HG02610 (cell line): ENCODE measurements at regions not wholly inside any gene's neighbourhood (a gene's known extent, or its start where the extent isn't known, plus 50 kb on each side); places are given as distances from the start of the nearest gene placed in this dataset.
"Not testable (repeated sequence)": the region's sequence is repeated elsewhere in the genome, so short reads cannot be mapped to it uniquely, and the experiment has no call there.

Experiments used
- ATAC-seq: cut with Tn5 transposase; IDR thresholded peaks from one replicate; pipeline ENCODE4 v1.9.1; 2021; ENCODE audit warnings: mild to moderate bottlenecking, moderate library complexity; ENCODE audit not compliant: unreplicated experiment

DNA sequence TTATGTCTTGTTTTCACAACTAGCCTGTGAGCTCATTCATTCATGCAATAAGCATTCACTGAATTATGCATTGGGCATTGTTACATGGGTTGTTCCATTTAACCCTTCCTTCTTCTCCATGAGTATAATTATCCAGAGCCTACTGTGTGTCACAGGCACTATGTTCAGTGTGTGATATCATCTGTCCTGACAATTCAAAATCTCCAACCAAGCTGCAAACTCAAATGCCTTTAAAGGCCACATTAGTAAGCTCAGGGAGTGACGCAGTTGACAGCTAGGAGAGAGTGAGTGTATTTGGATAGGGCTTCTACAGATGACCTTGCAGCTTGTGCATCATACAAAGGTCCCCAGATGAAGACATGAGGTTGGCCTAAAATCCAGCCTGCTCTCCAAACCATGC lies 289.5 kb downstream of the OMA1 start:
- no peak for ATAC-seq

DNA sequence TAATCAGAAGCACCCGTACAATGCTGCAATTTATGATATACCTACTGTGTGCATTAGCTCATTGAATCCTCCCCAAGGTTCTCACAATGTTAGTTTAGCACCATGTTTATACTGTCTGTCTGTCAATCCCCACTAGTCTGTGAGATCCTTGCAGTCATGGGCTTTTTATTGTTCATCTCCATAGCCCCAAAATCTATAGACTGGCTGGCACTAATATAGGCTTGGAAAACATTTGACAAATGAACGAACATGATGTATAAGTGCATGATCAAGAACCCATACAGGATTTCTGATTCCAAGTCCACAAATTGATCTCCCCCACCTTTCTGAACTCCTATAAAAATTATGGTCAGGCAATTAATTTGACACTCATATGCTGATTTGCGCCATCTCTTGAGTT lies 290.0 kb downstream of the OMA1 start:
- no peak for ATAC-seq

DNA sequence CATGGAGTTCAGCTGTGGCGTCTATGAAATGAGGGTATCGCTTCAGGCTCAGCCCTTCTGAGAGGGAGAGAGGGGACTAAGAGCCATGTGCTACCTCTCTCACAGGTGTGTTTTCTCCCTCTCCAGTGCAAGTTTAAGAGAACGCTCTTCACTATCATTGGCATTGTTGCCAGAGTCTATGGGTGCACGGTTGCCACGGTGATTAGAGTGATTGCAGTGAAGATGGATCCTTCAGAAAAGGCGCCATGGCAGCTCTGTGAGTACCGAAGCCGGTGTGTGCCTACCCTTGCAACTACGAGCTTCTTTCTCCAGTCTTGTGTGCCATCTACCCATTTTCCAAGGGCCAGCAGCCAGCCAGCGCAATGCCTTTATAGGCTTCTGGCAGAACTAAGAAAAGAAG lies 290.5 kb downstream of the OMA1 start:
- no peak for ATAC-seq

DNA sequence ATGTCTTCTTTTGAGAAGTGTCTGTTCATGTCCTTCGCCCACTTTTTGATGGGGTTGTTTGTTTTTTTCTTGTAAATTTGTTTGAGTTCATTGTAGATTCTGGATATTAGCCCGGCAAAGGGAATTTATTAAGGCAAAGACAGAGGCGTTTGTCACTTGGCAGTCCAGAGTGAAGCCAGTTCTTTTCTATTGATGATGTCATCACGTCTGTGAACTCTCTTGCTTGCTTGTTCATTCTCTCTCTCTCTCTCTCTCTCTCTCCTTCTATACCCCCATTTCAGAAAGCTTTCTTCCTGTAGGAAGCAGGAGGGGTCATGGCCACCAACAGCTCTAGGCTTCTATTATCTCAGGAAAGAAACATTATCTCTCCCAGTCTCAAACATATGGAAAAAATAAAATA lies 291.3 kb downstream of the OMA1 start:
- no peak for ATAC-seq

DNA sequence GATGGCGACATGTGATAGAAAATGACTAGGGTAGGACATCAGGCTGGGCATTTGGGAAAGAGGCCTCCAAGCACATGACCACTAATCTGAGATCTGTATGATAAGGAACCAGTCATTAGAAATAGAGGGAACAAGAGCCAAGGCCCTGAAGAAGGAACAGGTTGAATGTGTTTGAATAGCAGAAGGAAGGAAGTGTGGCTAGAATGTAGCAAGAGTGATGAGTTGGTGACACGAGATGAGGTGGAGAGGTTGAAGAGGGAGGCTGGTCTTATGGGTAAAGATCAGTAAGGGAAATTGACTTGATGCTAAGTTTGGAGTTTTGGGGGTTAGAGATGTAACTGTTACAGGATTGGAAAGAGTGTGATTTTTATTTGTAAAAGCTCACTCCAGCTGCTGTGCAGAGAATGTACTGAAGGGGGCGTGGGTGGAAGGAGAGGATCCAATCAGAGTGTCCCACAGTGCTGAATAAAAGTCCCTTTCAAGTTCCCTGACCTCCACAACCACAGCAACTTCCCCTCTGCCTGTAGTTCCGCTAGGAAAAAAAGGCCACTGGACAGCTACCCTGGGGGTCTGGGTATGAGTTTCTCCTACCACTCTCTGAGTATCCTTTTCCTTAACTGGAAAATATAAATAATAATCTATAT lies 295.0 kb downstream of the OMA1 start:
- peak; percentile 44 for ATAC-seq

DNA sequence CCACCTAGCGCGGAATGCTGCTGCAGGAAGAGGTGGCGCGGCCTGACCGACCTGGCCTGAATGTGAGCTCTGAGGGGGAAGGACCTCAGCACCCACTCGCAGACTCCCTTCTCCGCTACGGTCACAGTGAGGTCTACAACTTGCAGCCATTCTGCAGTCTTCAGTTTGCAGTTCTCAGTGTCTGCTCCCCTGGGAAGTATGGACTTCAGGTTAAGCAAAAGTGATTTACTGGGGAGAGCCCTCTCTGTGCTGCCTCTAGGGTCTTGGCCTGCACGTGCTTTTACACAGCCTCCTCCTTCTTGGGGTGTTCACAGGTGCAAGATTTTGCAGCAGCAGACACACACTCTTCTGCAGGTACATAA lies 296.0 kb downstream of the OMA1 start:
- no peak for ATAC-seq

DNA sequence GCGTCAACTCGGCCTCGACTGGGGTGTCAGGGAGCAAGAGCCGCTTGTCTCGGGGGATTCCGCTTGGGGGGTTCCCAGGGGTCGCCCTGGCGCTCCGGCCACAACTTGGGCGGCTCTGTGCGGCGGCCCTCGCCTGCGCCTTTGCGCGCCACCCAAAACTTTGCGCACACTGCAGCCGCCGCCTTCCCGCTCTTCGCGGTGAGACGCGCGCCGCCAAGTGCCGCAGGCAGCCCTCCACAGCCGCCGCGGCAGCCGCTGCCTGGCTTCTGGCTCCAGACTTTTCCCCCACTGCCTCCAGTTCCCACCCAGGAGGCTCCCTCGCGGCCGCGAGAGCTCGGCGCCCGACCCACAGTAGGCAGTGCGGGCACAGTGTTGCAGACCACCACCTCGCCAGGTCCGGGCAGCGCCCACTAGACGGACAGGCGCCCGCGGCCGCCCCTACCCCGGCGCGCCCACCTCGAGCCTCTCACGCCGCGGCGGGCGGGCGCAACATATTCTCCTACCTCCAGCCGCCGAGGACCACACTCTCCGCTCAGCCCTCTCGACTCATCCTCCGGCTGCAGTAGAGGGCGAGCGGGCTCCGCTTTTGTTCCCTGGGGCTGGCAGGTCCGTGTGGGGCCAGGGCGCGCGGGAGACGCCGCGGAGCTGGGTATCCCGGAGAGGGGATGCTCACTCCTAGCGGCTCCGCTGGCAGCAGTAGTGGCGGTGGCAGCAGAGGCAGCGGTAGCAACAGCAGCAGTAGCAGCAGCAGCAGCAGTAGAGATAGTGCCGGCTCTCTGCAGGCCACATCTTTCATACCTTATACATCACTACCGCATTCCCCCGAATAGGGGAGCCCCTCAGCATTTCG lies 296.6 kb downstream of the OMA1 start:
- ATAC-seq = no peak

DNA sequence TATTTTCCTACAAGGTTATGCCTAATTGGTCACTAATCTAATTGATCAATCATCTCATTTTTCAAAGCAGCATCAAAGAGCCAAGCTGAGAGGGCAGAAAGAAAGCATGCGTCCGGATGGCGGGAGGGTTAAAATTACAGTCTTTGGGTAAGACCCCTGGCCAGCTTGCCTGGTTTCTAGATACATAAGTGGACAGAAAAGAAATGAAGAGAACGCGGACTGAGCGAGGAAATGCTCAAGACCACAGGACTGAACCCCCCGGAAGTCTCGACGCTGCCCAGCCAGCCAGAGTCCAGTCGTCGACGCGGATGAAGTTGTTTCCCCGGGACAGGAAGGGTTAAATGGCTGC lies 297.2 kb downstream of the OMA1 start:
- ATAC-seq = no peak

DNA sequence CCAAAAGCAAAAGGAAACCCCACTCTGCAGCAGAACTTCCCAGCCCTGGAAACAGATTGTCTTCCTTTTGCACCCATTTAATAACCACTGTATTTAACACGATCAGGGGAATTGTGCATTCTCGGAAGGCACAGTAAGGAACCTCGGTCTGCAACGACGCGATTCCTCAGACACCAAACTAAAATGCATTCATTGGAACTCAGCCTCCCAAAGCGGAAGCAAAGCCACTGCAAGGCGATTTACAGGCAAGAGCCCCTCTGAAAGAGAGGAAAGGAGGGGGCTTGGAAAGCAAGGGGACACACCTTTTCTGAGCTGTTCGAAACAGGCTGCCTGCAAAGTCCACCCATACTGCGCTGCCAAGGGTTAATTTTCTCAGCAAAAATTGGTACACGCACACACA lies 297.7 kb downstream of the OMA1 start:
- ATAC-seq = no peak

DNA sequence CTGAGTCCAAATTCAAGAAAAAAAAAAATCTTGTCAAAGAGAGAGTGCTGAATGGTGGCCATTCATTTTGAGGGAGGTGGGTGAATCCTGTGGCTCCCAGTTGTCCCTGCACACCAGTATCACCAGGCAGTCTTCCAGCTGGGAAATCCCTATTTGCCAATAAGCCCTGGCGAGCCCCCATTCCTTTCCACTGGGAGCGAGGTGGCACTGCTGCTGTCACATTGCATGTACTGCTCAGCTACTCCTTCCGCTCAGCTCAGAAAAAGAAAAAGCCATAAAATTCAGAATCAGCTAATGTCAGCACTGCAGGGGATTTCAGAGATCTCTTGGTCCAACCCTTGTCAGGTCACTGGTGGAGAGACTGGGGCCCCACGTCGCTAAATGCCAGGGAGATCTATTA lies 298.5 kb downstream of the OMA1 start:
- ATAC-seq = no peak

DNA sequence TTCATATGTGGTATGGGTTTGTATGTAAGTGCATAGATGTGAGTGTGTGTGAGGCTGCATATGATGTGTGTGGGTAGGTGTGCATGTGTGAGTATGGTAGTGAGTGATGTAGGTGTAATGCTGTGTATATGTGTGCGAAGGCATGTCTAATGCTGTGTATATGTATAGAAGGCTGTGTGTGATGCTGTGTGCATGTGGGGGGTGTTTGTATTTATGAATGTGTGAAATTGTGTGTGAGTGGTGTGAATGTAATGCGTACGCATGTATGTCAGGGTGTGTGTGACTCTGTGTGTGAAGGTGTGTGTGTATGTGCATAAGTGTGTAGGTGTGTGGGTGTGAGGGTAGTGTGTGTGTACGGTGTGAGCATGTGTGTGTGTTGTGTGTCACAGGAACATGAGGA lies 300.0 kb downstream of the OMA1 start:
- no peak for ATAC-seq

DNA sequence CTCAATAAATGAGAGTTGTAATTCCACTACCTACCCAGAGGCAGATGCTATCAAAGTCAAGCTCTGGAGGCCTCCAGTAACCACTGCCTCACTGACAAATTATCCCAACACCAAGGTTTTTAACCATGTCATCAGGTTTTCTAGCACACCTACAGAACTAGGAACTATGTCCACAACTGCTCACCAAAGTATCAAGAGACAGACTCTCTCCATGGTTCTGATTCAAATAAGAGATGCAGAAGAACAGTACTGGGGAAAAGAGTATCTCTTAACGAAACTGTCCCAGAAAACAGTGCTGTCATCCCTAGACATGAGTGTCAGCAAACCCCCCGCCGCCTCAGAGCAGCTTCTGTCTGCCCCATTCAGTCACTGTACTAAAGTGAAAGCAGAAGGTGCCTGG lies 301.7 kb downstream of the OMA1 start:
- ATAC-seq = no peak

DNA sequence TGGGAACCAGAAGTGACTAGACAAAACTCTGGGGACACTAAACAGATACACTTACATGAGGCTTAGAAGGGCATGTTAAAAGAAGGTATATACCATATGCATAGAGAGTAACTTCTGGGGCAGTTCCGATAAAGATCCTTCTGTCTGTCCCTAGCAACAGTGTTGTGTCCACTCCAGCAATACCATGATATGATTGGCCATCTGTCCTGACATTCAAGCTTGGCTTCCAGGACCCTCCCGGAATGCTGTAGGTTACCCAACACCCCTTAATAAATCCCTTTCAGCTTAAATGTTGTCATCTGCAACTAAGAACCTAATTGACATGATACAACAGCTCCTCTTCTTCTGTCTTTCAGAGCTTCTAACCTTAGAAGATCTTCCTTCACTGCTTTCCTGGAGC lies 307.7 kb downstream of the OMA1 start:
- no peak for ATAC-seq

DNA sequence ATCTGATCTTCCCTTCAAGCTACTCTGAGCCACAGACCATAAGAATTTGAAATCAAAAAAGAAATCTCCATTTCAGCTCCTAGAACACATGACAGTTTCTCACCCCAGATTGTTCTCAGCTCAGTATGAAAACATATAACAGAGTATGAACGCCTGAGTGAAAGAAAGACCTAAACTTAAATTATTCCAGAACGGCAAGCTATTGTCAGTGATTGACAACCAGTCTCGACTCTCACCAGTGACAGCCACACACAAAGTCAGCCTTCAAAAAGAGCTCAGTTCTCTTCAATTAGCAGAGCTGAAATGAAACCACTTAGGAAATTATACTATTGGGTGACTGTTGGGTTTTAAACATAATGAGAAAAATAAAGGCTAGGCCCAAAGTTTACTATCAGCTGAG lies 312.8 kb downstream of the OMA1 start:
- no peak for ATAC-seq

DNA sequence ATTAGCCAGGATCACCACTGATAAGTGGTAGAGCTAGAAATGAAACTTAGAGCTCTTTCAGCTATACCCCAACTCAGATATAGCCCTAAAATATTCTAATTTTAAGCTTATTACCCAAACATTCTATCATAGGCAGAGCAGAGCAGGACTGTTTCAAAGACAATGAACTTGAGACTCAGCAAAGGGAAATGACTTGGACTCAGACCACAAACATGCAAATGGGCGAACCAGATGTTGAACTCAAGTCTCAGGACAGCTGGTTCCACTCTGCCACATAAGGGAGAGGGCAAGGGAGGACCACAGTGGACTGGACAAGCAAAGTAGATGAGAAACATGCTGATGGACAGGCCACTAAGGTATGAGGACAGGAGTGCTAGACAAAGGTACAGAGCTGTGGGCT lies 315.3 kb downstream of the OMA1 start:
- peak; percentile 46 for ATAC-seq

DNA sequence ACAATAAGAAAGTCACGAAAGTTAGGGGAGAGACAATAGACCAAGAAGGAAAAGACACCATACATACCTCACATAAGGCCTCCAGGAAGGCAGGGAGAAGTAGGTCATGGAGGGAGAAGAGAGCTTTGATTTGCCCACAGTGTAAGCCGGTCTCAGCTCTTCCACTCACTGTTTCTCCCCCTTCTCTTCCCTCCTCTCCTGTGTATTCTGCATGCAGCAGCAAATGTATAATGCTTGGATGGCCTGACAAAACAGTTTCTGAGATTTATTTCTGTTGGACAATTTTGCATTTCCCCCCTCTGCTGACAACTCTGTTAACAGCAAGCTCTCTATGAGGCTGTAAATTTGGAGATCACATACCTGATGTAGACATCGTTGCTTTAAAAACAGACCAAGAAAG lies 318.9 kb downstream of the OMA1 start:
- no peak for ATAC-seq

DNA sequence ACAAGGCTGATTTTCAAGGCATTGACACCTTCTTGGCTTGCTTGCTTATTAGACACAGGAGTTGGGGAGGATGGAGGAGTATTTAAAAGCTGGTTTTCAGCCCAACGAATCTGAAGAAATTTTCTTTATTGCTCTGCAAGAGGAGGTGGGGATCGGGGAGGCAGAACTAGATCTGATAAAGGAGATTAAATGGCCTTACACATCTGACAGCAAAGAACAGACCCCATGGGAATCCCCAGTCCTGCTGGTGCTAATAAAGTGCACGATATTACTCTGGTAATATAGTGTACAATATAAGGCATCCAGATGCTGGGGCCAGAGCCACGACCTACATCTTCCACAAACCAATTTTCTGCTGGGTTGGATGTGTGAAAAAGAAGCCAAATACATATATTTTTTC lies 323.0 kb downstream of the OMA1 start:
- no peak for ATAC-seq

DNA sequence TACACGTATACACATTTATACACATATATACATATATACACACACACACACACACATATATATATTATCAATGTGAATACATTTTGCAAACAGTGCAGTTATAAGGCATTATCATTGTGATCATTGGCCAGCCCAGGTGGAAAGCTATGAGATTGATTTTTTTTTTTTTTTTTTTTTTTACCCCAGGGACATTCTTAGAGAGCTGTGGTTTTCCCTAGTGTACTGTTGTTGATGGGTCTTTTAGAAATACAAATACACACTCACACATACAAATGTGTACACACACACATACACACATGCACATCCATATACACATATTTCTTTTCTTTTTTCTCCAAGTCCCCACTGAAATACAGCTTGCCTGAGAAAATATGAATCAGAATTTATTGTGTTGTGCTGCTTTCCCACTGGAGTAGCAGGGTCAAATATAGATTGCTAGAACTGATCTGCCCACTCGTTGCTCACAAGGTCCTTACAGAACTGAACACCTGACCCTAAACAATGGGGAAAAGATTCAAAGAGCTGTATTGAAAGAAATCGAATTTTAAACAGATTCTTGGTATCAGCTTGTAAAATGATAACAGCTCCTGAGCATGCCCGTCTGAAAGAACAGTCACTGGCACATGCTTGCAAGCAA lies 325.6 kb downstream of the OMA1 start:
- no peak for ATAC-seq

DNA sequence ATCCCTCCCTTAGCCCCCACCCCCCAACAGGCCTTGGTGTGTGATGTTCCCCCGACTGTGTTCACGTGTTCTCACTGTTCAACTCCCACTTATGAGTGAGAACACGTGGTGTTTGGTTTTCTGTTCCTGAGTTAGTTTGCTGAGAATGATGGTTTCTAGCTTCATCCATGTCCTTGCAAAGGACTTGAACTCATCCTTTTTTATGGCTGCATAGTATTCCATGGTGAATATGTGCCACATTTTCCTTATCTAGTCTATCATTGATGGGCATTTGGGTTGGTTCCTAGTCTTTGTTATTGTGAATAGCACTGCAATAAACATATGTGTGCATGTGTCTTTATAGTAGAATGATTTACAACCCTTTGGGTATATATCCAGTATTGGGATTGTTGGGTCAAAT lies 330.4 kb downstream of the OMA1 start:
- ATAC-seq = not testable (repeated sequence)

DNA sequence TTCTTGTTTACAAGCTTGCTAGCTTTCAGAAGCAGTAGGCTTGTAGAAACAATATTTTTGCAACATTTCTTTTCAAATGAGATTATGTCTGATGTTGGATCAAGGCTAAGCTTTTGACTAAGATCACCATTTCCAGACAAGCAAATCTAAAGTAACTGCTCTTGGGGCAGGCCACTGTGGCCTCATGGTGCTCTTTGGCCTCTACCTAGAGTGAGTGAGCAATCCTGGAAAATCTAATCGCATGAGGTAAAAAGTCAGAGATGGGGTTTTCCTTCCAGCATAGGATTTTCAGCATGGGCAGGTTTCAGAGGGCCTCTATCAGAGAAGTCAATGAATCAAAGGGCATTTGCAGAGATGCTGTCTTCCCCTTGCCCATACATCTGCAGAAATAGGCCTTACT lies 331.9 kb downstream of the OMA1 start:
- ATAC-seq = no peak

DNA sequence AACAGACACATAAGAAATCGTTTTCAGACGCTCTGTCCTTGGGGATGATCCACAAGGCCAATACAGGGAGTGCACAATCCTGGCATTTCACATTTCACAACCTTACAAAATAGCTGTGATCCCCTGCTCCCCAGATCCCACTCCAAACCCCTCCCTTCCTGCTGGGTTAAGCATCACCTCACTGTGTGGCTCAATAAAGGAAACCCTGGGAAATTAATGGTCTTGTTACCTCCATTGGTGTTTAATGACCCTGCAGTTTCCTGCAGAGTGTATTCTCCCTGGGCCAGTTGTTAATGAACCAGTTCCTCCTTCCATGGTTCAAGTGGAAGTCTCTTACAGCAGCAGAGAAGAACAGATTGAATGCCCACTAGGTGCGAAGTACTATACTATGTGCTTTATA lies 334.7 kb downstream of the OMA1 start:
- no peak for ATAC-seq

DNA sequence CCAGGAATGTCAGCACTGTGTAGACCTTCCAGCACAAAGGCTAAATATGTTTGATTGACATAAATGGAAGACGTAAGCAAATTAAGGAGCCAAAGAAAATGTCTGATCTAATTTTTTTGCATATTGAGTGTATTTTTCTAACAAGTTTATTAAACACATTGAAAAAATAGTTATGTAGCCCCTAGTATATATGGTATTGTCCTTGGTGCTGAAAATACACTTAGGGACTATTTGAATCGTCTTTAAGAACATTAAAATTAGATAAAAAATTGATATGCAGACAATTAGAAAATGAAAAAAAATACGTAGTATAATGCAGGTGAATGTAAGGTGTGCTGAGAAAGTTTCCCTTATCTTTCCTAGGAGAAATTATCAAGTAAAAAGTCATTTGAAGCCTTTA lies 337.0 kb downstream of the OMA1 start:
- no peak for ATAC-seq
